Lower leg skin (tissue), 3 donors: ENCODE measurements at regions not wholly inside any gene's neighbourhood (a gene's known extent, or its start where the extent isn't known, plus 50 kb on each side); places are given as distances from the start of the nearest gene placed in this dataset.

ENCODE experiments used
- POLR2A ChIP-seq, 2 donors: fragments of 450-650 bp; IDR thresholded peaks; one replicate each; pipeline ENCODE4 v1.6.1; 2016 to 2017; ENCODE audit warnings: antibody characterized with exemption in 2 of 2, mild to moderate bottlenecking in 1 of 2, moderate library complexity in 1 of 2
- TF ChIP-seq, protein P1 (sequence below), 3 donors: fragments of 450-650 bp; IDR thresholded peaks; one replicate each; pipeline ENCODE4 v1.5.1; 2016; ENCODE audit warnings: antibody characterized with exemption in 3 of 3, mild to moderate bottlenecking in 3 of 3, moderate library complexity in 2 of 3

DNA sequence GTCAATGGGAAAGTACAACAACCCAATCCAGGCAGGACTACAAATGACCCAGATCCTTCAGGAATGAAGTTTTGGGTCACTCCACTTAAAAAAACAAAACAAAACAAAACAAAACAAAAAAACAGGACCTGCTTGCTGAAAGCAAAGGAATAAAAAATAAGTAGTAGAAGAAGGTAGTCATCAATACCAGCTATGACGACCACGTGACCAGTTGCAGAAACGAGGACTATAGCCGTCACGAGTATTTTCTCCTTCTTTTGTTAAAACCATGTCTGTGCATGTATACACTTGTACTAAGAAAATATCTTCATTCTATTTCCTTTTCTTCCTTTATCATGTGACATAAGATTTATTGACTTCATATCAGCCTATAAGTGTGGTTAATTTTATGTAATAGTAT lies 308.4 kb upstream of the DEFB112 start:
- TF ChIP-seq POLR2A (IDR thresholded peaks at IDR 0.05) = no peak
- TF ChIP-seq, protein P1, sequence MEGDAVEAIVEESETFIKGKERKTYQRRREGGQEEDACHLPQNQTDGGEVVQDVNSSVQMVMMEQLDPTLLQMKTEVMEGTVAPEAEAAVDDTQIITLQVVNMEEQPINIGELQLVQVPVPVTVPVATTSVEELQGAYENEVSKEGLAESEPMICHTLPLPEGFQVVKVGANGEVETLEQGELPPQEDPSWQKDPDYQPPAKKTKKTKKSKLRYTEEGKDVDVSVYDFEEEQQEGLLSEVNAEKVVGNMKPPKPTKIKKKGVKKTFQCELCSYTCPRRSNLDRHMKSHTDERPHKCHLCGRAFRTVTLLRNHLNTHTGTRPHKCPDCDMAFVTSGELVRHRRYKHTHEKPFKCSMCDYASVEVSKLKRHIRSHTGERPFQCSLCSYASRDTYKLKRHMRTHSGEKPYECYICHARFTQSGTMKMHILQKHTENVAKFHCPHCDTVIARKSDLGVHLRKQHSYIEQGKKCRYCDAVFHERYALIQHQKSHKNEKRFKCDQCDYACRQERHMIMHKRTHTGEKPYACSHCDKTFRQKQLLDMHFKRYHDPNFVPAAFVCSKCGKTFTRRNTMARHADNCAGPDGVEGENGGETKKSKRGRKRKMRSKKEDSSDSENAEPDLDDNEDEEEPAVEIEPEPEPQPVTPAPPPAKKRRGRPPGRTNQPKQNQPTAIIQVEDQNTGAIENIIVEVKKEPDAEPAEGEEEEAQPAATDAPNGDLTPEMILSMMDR (IDR thresholded peaks at IDR 0.05) = no peak
